ENCODE measurements at regions not wholly inside any gene's neighbourhood (a gene's known extent, or its start where the extent isn't known, plus 50 kb on each side); places are given as distances from the start of the nearest gene placed in this dataset.

- ATAC-seq (no peak), DNase-seq (no peak), FAIRE-seq (no peak)
- 60 to 69% methylated on average over 5 of the region's 5 CpGs for WGBS, 2 donors
- no peaks in the 10 kb centered on the region for H3K9me3 ChIP-seq
- no peak for TF ChIP-seq CTCF (IDR thresholded peaks at IDR 0.05)
- H3K27ac ChIP-seq = no peak overlapping the region
- no peaks in the 10 kb centered on the region for H3K36me3 ChIP-seq
- H3K4me3 ChIP-seq = no peak overlapping the region
- no peaks in the 10 kb centered on the region for H3K4me1 ChIP-seq
- no peaks in the 10 kb centered on the region for H3K27me3 ChIP-seq
- intact Hi-C loops (cut with DNase I) = loop anchor here in 1 of 3 donors (5.0 kb wide), 1 partner anchor 295 kb away; no protein-coding TSS in a partner anchor
These were observed 73.4 kb upstream of the PAK5 start for GRCh38 chr20:9912290-9912689.

- H3K36me3 ChIP-seq = no peaks in the 10 kb centered on the region
- intact Hi-C loops (cut with DNase I) = loop anchor here in 1 of 3 donors (5.0 kb wide), 1 partner anchor 294 kb away; no protein-coding TSS in a partner anchor
- no peak overlapping the region for H3K4me3 ChIP-seq
- no peak overlapping the region for H3K27ac ChIP-seq
- no peak for FAIRE-seq
- H3K4me1 ChIP-seq = no peaks in the 10 kb centered on the region
- no peak for ATAC-seq
- DNase-seq = no peak
- H3K27me3 ChIP-seq = no peaks in the 10 kb centered on the region
- TF ChIP-seq CTCF (IDR thresholded peaks at IDR 0.05) = no peak
- no peaks in the 10 kb centered on the region for H3K9me3 ChIP-seq
- WGBS, 2 donors = 49 to 67% methylated on average over 3 of the region's 3 CpGs
These were observed 72.6 kb upstream of the PAK5 start for GRCh38 chr20:9911519-9911918.

- no peaks in the 10 kb centered on the region for H3K4me1 ChIP-seq
- DNase-seq (no peak), ATAC-seq (no peak), FAIRE-seq (no peak)
- no peaks in the 10 kb centered on the region for H3K27me3 ChIP-seq
- no peak overlapping the region for H3K27ac ChIP-seq
- no peaks in the 10 kb centered on the region for H3K9me3 ChIP-seq
- intact Hi-C loops (cut with DNase I) = loop anchor here in 1 of 3 donors (10.0 kb wide), 1 partner anchor 284 kb away; no protein-coding TSS in a partner anchor
- no peak for TF ChIP-seq CTCF (IDR thresholded peaks at IDR 0.05)
- H3K36me3 ChIP-seq = no peaks in the 10 kb centered on the region
- no peak overlapping the region for H3K4me3 ChIP-seq
These were observed 70.3 kb upstream of the PAK5 start for GRCh38 chr20:9909167-9909566.

- no peak overlapping the region for H3K4me3 ChIP-seq
- no peak for FAIRE-seq
- 27 to 37% methylated on average over 1 of the region's 1 CpG for WGBS, 2 donors
- no peaks in the 10 kb centered on the region for H3K27me3 ChIP-seq
- no peaks in the 10 kb centered on the region for H3K9me3 ChIP-seq
- DNase-seq = no peak
- H3K27ac ChIP-seq = no peak overlapping the region
- no peaks in the 10 kb centered on the region for H3K4me1 ChIP-seq
- peak in 1 of 4 donors; percentile 22 for TF ChIP-seq CTCF (IDR thresholded peaks at IDR 0.05)
- intact Hi-C loops (cut with DNase I) = loop anchor here in 2 of 3 donors (2.0 to 10.0 kb wide), 2 partner anchors 146 to 278 kb away; no protein-coding TSS in a partner anchor
- H3K36me3 ChIP-seq = no peaks in the 10 kb centered on the region
- peak in 1 of 4 donors; percentile 9 for ATAC-seq
These were observed 64.3 kb upstream of the PAK5 start for GRCh38 chr20:9903048-9903655.

GRCh38 chr20:9889270-9889981 lies 50.5 kb upstream of the PAK5 start:
- Histone ChIP-seq H3K27ac (no peak overlapping the region), H3K27me3 (no peaks in the 10 kb centered on the region), H3K36me3 (no peaks in the 10 kb centered on the region), H3K4me3 (no peak overlapping the region), H3K9me3 (no peaks in the 10 kb centered on the region), H3K4me1 (no peaks in the 10 kb centered on the region)
- TF ChIP-seq CTCF (IDR thresholded peaks at IDR 0.05) = no peak
- DNase-seq (no peak), FAIRE-seq (no peak), ATAC-seq (no peak)
- intact Hi-C loops (cut with DNase I) = no loop called here
- 74 to 82% methylated on average over 6 of the region's 6 CpGs for WGBS, 2 donors
